Hepatocyte (in vitro differentiated cells): ENCODE measurements at regions not wholly inside any gene's neighbourhood (a gene's known extent, or its start where the extent isn't known, plus 50 kb on each side); places are given as distances from the start of the nearest gene placed in this dataset.

Experiments used
- DNase-seq: peaks from one replicate; pipeline ENCODE4 v3.0.0-alpha.2; 2016; ENCODE audit warnings: low spot score
- H2AFZ ChIP-seq: fragments of 200-600 bp; sonication (generic); 2 replicates; pipeline ENCODE4 v1.6.0; 2016; ENCODE audit warnings: antibody characterized with exemption, mild to moderate bottlenecking
- H3K27ac ChIP-seq: fragments of 200-600 bp; sonication (generic); 2 replicates; pipeline ENCODE4 v1.5.1; 2016; ENCODE audit warnings: mild to moderate bottlenecking
- H3K27me3 ChIP-seq: fragments of 200-600 bp; sonication (generic); 2 replicates; pipeline ENCODE4 v1.6.1; 2016
- H3K36me3 ChIP-seq: fragments of 200-600 bp; sonication (generic); replicated peaks from 2 replicates; pipeline ENCODE4 v1.5.1; 2016; ENCODE audit warnings: low read depth; ENCODE audit not compliant: insufficient read depth
- H3K4me1 ChIP-seq: fragments of 200-600 bp; sonication (generic); 2 replicates; pipeline ENCODE4 v1.5.1; 2016; ENCODE audit warnings: mild to moderate bottlenecking, moderate library complexity; ENCODE audit not compliant: insufficient read depth
- H3K4me2 ChIP-seq: fragments of 200-600 bp; sonication (generic); 2 replicates; pipeline ENCODE4 v1.6.0; 2016
- H3K4me3 ChIP-seq: fragments of 200-600 bp; sonication (generic); 2 replicates; pipeline ENCODE4 v1.5.1; 2016; ENCODE audit warnings: mild to moderate bottlenecking
- H3K79me2 ChIP-seq: fragments of 200-600 bp; sonication (generic); 2 replicates; pipeline ENCODE4 v1.6.0; 2017; ENCODE audit warnings: mild to moderate bottlenecking
- H3K9me2 ChIP-seq: fragments of 200-600 bp; sonication (generic); replicated peaks from 2 replicates; pipeline ENCODE4 v1.6.0; 2017; ENCODE audit warnings: mild to moderate bottlenecking; ENCODE audit not compliant: insufficient read depth
- H3K9me3 ChIP-seq: fragments of 200-600 bp; sonication (generic); 2 replicates; pipeline ENCODE4 v1.5.1; 2016; ENCODE audit warnings: low read depth, mild to moderate bottlenecking
- H4K20me1 ChIP-seq: fragments of 200-600 bp; sonication (generic); 2 replicates; pipeline ENCODE4 v1.6.0; 2016; ENCODE audit warnings: mild to moderate bottlenecking; ENCODE audit not compliant: insufficient read depth, poor library complexity, severe bottlenecking
- EZH2 ChIP-seq: fragments of 200-600 bp; sonication (generic); IDR thresholded peaks from 2 replicates; pipeline ENCODE4 v1.6.1; 2016; ENCODE audit warnings: antibody characterized with exemption, mild to moderate bottlenecking, borderline replicate concordance
- EZH2phosphoT487 ChIP-seq: fragments of 200-600 bp; sonication (generic); IDR thresholded peaks from one replicate; pipeline ENCODE4 v1.6.1; 2018; ENCODE audit warnings: antibody characterized with exemption, mild to moderate bottlenecking, low read depth, moderate library complexity; ENCODE audit not compliant: unreplicated experiment, severe bottlenecking
- WGBS: methylation state at CpG from one replicate; pipeline ENCODE4 v1.1.6; 2016; ENCODE audit warnings: low lambda C conversion rate; ENCODE audit errors: missing lambda C conversion rate; 5-methylcytosine and 5-hydroxymethylcytosine counted together
- TF ChIP-seq, protein P1 (sequence below): fragments of 200-600 bp; sonication (generic); IDR thresholded peaks from 2 replicates; pipeline ENCODE4 v1.5.1; 2016; ENCODE audit warnings: antibody characterized with exemption, mild to moderate bottlenecking; ENCODE audit not compliant: poor library complexity

DNA sequence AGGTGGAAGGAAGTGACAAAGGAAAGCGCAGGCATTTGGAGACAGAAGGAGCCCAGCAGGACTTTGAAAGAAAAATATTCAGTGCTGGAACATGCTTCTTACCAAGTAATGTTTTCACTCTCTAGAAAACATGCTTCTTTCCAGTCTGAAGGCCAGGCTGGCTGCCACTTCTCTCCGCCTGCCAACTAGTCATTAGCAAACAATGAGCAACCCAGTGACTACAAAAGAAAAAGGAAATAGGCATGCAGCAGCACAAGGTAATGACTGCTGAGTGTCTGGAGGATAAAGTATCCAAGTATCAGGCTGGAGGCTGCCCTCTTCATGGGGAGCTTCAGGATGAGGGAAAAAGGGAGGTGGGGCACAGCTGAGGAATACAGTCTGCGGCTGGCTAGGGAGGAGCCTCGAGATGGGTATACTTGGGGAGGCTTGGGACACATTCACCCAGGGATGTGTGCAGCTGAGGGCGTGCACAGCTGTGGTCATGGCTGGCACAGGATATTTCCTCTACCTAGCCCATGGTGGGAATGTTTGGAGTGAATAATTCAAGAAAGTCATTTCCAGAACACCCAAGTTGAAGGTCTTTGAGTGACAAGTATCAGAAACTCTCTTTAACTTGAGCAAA lies 161.5 kb upstream of the KIF2A start:
- no peak for TF ChIP-seq EZH2phosphoT487
- TF ChIP-seq EZH2 = no peak
- TF ChIP-seq, protein P1, sequence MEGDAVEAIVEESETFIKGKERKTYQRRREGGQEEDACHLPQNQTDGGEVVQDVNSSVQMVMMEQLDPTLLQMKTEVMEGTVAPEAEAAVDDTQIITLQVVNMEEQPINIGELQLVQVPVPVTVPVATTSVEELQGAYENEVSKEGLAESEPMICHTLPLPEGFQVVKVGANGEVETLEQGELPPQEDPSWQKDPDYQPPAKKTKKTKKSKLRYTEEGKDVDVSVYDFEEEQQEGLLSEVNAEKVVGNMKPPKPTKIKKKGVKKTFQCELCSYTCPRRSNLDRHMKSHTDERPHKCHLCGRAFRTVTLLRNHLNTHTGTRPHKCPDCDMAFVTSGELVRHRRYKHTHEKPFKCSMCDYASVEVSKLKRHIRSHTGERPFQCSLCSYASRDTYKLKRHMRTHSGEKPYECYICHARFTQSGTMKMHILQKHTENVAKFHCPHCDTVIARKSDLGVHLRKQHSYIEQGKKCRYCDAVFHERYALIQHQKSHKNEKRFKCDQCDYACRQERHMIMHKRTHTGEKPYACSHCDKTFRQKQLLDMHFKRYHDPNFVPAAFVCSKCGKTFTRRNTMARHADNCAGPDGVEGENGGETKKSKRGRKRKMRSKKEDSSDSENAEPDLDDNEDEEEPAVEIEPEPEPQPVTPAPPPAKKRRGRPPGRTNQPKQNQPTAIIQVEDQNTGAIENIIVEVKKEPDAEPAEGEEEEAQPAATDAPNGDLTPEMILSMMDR = no peak
- no peak overlapping the region for H3K27ac ChIP-seq
- WGBS = 82% methylated on average over 5 of the region's 5 CpGs
- no peaks in the 10 kb centered on the region for H3K36me3 ChIP-seq
- DNase-seq = no peak
- H2AFZ ChIP-seq = no peak overlapping the region
- no peaks in the 10 kb centered on the region for H3K9me3 ChIP-seq
- no peaks in the 10 kb centered on the region for H3K4me1 ChIP-seq
- H3K4me2 ChIP-seq = no peak overlapping the region
- H3K27me3 ChIP-seq = peaks cover 6% of the 10 kb centered on the region
- no peaks in the 10 kb centered on the region for H3K9me2 ChIP-seq
- H4K20me1 ChIP-seq = no peaks in the 10 kb centered on the region
- H3K79me2 ChIP-seq = no peaks in the 10 kb centered on the region
- no peak overlapping the region for H3K4me3 ChIP-seq

DNA sequence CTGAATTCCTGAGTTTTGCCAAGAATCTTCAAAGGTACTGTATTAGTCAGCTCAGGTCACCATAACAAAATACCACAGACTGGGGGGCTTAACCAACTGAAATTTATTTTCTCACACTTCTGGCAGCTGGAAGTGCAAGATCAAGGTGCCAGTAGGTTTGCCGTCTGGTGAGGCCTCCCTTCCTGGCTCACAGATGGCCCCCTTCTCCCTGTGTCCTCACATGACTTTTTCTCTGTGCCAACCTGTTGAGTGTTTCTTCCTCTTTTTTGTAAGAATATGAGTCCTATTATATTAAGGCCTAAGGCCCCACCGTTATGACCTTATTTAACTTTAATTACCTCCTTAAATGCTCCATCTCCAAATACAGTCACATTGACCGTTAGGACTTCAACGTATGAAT lies 156.1 kb upstream of the KIF2A start:
- peaks cover 6% of the 10 kb centered on the region for H3K27me3 ChIP-seq
- no peaks in the 10 kb centered on the region for H3K4me1 ChIP-seq
- no peaks in the 10 kb centered on the region for H3K9me3 ChIP-seq
- no peak overlapping the region for H3K4me3 ChIP-seq
- H3K4me2 ChIP-seq = no peak overlapping the region
- no peaks in the 10 kb centered on the region for H3K9me2 ChIP-seq
- WGBS = 87% methylated on average over 4 of the region's 4 CpGs
- H3K27ac ChIP-seq = no peak overlapping the region
- no peak for DNase-seq
- no peak for TF ChIP-seq EZH2
- TF ChIP-seq, protein P1 = no peak
- TF ChIP-seq EZH2phosphoT487 = no peak
- no peaks in the 10 kb centered on the region for H3K36me3 ChIP-seq
- H2AFZ ChIP-seq = no peak overlapping the region
- H4K20me1 ChIP-seq = no peaks in the 10 kb centered on the region
- H3K79me2 ChIP-seq = no peaks in the 10 kb centered on the region

DNA sequence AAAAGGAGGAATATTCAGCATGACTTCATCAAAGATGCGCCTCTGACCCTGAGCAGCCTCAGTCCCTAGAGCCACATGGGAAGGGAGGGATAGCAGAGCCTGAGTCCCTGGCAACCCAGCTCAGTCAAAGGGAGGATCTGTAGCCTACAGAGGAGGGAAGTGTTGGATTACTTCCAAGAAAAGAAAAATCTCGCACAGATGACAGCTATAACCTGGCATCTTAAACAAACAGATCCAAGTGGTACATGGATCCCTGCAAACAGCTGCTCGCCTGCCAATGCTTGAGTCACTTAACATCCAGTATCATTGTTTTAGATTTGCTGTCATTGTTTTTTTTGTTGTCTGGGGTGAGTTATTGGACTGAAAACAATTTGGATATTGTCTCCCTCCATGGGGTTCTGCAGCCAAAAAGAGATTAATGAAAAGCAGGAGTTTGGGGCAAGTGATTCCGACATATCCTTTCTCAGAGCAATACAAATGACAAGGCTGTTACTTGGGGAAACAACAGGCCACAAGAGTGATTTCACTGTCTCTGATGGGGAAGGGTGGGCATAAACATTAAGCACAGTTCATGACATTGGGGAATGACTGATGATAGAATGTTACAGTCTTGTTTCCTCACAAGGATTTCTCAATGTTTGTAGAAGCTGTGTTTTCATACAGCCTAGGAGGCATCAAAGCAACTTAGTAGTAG lies 153.5 kb upstream of the KIF2A start:
- Histone ChIP-seq H3K79me2 (no peaks in the 10 kb centered on the region), H3K4me2 (no peak overlapping the region), H4K20me1 (no peaks in the 10 kb centered on the region), H3K4me1 (no peaks in the 10 kb centered on the region), H2AFZ (no peak overlapping the region), H3K27ac (no peak overlapping the region), H3K36me3 (no peaks in the 10 kb centered on the region), H3K27me3 (no peaks in the 10 kb centered on the region), H3K9me2 (no peaks in the 10 kb centered on the region), H3K4me3 (no peak overlapping the region), H3K9me3 (no peaks in the 10 kb centered on the region)
- DNase-seq = no peak
- 75% methylated on average over 4 of the region's 4 CpGs for WGBS
- TF ChIP-seq EZH2 (no peak), EZH2phosphoT487 (no peak)
- TF ChIP-seq, protein P1 = no peak
